Urothelium cell line (cell line): ENCODE measurements at regions not wholly inside any gene's neighbourhood (a gene's known extent, or its start where the extent isn't known, plus 50 kb on each side); places are given as distances from the start of the nearest gene placed in this dataset.

ENCODE experiments used
- DNase-seq: peaks from one replicate; pipeline ENCODE4 v3.0.0; 2011; ENCODE audit warnings: low spot score, mixed read lengths
- FAIRE-seq: peaks from 2 replicates; lab custom pipeline; 2011; peaks lifted over from hg19 to GRCh38; lab: Jason Lieb, UNC

DNA sequence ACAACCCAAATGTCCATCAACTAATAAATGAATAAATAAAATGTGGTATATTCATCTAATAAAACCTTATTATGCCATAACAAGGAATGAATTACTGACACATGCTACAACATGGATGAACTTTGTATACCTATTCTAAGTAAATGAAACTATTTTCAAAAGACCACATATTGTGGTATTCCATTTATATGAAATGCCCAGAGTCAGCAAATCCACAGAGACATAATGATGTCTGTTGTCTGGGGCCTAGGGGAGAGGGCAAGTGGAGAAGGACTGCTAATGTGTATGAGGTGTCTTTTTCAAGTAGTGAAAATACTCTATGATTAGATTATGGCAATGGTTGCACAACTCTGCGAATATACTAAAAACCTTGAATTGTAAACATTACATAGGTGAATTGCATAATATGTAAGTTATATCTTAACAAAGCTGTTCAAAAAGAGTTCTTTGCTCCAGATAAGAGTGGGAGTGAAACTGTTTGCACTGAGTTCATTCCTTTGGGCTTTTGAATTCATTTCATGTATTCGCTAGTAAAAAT, 464.2 kb downstream of the NUF2 start:
- DNase-seq: no peak
- FAIRE-seq: no peak

DNA sequence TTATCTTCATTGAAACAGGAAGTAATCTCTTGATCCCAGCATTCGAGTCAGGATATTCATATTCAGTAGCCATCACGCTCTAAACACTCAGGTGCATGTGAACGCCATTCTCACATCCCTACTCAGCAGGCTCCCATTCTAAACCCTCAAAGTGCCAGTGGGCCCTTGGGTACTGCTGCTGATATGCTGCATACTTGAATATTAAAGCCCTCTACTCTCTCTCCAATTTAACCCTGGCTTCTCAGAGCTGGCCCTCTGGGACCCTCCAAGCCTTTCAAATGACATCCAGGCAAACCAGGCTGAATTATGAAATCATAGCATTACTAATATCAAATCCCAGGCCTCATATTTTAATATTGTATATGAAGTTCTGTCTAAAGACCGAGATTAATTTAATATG, 468.2 kb downstream of the NUF2 start:
- FAIRE-seq: no peak
- no peak for DNase-seq

DNA sequence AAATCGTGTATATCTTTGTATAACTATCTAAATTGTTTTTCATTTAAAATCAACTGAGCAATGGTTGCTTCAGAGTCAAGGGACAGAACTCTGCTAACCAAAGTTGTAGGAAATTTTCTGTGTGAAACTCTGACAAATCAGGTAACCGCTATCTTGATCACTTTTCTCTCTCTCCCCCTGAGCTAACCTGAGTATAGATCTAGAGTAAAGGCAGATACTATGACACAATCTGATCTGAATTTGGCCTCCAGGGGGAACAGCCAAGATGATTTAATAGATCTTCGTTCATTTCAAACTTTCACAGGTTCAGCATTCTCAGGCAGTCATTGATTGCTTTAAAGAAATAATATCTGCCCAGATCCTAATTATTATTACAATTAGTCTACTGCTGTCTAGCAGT, 472.8 kb downstream of the NUF2 start:
- DNase-seq (no peak), FAIRE-seq (no peak)

DNA sequence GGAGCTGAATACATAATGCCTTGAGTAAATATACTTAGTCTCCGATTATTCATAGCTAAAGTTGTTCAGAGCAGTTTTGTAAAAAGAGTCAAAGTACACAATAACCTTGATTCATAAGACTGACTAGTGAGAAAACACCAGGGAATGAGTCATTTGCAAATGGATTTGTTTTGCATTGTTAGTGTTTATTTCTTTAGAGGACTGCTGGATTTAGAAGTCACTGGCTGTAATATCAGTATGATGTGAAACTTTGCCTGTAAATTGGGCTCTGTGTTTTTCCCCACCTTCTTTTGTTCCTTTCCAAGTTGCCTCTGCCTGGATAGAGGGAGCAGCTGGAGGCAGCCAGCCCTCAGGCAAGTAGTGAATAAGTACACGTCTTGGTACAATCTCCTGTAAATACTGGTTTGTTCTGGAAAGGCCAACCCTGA, 474.7 kb downstream of the NUF2 start:
- FAIRE-seq (no peak), DNase-seq (no peak)

DNA sequence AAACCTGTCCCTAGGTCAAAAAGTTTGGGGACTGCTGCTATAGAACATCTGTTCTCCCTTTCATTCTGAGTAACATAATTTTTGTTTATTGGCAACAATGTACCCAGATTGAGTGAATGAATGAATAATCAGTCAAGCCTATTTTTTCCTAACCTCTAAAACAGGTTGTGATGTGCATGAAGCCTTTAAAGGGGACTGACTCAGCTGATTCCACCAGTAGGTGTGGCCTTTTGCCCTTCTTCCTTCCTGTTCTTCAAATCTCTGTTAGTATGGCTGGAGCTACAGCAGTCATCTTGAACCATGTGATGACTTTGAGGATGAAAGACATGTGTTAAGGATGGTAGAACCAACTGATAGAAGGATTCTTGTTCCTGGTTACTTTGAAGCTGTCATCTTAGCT, 476.1 kb downstream of the NUF2 start:
- DNase-seq: no peak
- no peak for FAIRE-seq

DNA sequence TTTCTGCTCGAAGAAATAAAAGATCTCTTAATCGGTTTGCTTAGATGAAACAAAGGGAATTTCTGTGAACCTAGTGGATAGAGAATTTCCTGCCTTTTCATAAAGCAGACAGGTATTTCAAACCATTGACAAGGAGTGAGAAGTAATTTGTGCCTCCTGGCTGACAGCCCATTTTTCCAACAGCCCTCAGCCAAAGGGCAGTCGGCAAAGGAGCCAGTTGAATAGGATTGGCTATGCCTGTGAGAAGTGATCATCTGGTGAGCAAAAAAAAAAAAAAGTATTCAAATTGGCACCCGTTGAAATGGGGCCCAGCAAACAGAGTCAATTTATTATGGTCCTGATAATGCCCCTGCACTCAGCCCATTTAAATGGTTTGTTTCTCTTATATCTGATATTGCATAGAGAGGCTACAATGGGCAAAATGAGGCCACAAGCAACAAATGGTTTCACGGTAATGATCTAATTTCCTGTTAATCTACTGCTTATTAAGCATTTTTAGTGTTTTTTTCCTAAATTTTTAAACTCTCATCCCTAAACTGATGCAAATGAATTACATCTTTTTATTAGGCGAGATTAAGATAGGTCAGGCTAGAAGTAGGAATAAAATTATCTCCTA, 477.5 kb downstream of the NUF2 start:
- FAIRE-seq: no peak

DNA sequence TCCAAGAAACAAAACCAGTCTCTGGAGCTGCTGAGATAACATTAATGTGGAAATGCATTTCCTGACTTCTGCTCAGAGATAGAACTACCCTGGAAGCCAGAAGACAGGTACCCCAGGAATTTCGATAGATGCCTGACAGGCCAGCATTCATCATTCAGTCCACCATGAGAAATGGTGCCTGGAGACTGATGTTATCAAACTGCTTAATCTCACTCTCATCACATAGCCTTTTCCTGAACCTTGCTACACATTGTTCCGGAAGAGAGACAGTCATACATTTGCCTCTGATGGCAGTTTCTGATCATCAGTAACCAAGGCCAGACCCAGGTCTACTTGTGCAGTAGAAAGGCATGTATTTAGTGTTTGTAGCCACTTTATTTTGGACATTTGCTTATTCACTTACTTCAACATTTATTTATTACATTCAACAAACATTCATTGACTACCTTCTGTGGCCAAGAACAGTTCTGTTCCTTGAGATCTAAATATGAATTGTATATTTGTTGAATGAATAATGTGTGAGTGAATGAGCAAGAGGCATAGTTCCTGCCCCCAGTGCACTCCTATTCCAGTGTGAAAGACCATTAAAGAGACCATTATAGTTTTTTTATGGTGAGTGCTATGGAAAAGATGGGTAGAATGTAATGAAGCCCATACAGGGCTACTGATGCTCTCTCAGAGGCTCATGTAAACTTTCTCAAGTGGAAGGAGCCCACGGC, 485.7 kb downstream of the NUF2 start:
- FAIRE-seq: no peak
- DNase-seq: no peak

More for the DNA sequence above, 477.5 kb downstream of the NUF2 start:
- DNase-seq: no peak

DNA sequence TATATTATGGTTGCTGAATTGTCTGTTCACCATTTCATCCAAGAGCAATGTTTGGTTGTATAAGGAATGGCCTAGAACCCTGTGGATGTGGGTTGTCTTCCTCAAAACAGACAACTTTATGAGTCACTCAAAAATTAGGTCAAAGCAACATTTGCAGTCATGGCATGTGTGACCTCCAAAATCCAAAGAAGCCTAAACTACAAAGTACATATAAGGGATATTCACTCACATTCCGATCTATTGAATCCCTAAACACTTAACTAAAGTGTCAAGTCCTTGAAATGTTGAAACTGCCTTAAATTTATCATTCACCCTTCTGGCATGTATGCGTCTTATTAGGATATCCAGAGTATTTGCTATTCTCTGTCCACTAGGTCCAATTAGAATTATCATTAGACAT, 491.5 kb downstream of the NUF2 start:
- no peak for DNase-seq
- FAIRE-seq: no peak

DNA sequence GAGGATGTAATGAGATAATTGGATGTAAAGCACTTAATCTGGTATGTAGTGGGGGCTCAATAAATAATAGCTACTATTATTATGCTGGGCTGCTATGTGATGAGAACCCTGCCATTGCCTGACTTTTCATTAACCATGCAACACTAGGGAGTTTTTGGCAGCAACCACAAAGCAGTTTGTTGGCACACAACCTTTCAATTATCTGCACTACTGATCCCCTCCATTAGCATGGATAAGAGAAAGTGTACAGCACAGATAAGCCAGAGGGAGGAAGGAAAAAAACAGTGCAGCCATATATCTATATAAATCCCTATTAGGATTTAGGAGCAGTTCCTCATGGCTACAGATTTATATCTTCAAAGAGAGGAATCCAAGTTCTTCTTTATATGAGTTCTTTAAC, 498.5 kb downstream of the NUF2 start:
- FAIRE-seq (no peak), DNase-seq (no peak)

DNA sequence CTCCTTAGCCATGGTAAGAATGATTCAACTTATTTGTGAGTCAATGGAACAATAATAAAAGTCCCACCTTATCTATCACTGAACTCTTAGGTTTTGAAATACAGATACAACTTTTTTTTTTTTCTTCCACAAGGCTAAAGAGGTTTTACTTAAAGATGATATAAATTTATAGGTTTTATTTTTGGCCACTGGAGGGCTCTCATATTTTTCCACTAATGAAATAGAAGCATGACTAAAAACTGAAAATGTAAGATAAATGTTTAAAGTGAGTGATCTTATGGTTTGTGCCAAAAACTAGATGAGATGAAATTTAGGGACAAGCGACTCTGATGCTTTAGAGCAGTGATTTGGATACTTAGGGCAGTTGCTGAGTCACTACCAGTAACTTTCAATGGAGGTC, 499.0 kb downstream of the NUF2 start:
- FAIRE-seq (no peak), DNase-seq (no peak)

DNA sequence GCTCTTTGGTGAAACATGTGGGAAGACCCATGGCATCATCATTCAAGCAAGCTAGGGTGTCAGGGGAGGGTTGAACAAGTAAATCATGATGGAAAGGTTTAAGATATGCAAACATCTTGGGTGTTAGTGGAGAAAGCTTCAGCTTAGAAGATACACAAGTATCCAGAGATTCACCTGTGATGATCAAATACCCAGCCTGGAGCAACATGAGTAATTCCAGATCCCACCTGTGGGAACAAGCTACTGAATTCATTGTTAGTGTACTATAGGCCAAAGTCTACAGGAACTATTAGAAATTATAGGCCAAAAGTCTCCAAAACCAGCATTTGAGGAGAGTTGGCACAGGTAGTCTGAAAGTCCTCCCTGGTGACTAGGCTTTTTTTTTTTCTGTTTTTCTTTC, 499.9 kb downstream of the NUF2 start:
- no peak for DNase-seq
- FAIRE-seq: no peak

DNA sequence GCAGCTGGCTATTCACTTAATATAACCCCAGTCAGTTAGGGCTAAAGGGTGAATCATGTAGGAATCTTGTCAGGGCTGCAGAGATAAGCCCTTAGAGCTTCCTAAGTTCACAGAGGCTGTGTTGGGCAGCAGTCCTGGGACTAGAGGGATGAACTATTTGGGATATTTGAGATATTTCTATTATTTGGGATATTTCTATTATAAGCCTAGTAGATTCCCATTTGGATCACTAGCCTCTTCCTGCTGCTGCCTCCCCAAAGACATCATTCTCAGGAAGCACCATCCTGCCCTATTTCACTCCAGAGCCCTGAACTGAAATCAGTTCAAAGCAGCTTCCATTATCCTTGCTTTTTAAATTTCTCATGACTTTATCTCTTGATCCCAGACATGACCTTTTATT, 501.3 kb downstream of the NUF2 start:
- DNase-seq (no peak), FAIRE-seq (no peak)

DNA sequence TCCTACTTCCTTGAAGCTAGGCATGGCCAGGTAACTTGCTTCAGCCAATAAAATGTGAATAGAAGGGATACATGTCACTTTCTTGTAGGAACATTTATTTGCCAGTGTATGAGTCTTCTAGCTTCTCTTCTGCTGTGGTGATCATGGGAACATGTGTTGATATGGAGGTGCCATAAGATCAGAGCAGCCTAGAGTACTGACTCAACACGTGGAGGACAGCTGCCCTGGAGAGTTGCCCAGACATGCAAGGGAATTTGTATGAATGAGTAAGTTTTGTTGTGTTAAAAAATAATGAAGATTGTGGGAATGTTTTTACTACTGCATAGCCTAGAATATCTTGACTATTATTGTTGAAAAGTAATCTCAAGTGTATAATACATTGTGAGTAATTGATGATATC, 502.3 kb downstream of the NUF2 start:
- peak; percentile 4 for DNase-seq

DNA sequence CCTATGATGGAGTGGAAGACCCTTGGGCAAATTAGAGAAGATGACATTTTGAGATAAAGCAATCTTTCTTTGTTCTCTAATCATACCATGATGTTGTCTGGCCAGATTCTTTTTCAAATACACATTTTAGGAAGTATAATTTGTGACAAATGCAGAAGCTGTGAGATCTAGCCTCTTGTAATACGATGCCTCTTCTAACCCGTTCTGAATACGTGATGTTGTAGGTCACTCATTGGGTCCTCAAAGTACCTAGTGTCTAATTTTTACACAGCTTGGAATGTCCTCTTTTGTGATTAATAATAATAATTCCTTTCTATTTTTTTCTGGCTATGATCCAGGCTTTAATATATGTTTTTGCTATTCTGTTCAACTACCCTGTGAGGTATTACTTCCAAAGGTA, 502.7 kb downstream of the NUF2 start:
- DNase-seq (no peak), FAIRE-seq (no peak)

More for the DNA sequence above, 502.3 kb downstream of the NUF2 start:
- no peak for FAIRE-seq

DNA sequence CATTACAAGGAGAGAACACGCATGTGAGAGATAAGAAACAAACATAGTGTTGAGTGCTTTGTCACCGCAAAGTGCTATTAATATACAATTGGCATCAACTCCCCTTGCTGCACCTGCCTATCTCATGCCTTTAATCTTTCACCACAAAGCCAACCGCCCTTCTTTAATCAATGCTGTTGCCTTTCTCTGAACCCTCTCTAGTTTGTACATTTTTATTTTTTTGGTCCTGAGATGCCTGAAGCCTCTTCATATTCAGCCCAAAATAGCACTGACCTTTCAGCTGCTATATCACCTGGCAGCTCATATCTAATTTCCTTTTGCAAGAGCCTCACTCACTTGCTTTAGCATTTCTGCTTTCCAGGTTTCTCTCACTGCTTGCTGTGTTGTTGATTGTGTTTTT, 504.7 kb downstream of the NUF2 start:
- no peak for DNase-seq
- no peak for FAIRE-seq

DNA sequence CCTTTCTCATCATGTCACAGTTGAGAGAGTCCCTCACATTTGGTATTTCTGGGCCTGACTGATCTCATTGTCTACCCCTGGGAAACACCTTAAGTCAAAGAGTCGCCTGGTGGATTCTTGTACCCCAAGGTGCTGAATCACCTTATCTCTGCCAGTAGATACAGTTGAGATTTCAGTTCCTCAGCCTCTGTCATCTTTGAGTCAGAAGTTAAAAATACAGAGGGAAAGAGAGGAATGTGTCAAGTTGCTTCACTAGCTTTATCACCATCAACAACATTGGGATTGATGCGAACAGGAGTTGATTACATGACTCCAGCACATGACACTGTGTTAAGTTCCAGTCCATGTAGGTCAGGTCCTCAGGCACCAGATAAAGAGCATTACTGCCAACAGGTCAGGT, 513.0 kb downstream of the NUF2 start:
- FAIRE-seq: no peak
- DNase-seq: no peak

DNA sequence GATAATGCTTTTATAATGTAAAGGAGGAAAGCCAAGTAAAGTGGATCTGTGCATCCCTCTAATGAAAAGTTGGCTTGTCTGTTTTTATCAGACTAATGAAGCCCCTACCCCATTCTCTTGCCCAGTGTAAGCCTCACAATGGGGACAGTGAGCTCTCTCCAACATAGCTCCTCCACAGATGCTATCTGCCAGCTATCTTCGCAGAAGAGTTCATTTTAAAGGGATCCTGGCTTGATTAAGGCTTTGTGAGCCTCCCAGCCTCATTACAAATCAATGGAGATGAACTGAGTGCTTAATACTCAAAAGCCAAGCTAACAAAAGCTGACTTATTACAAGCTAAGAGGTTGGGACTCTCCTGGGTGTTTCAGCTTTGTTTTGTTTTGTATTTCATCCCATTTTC, 514.7 kb downstream of the NUF2 start:
- DNase-seq (no peak), FAIRE-seq (no peak)

DNA sequence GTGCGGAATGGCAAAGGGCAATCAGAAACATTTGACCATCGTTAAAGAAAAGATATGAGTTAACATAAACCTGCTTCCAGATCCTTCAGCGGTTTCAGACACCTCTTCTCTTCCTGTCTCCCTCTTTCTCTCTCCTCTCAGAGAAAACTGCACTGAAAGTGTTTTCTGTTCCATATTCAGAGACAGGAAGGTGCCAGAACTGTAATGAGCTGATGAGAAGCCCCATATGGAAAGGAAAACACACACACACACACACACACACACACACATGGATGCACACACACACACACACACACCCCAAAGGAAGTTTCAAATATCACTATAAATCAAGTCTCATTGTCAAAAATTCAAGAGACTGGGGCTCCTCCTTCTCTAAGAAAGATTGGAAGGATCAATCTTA, 515.5 kb downstream of the NUF2 start:
- DNase-seq: no peak
- FAIRE-seq: no peak

DNA sequence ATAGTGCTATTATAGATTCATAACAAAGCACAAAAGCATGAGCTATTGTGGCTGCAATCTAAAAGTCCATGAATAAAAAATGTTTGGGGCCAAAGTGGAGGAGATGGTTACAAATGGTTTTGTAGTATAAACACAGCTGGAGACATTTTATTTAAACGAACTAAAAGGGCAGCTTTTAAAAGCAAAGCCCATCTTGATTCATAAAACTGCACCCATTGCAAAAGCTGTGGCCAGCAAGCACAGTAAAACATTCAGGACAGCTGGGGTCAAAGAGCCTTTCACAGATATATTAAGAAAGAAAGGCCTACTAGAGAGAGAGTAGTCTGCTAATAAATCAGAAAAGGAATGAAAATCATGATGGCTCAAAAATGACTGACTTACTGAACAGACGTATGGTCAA, 520.8 kb downstream of the NUF2 start:
- no peak for DNase-seq
- FAIRE-seq: no peak

DNA sequence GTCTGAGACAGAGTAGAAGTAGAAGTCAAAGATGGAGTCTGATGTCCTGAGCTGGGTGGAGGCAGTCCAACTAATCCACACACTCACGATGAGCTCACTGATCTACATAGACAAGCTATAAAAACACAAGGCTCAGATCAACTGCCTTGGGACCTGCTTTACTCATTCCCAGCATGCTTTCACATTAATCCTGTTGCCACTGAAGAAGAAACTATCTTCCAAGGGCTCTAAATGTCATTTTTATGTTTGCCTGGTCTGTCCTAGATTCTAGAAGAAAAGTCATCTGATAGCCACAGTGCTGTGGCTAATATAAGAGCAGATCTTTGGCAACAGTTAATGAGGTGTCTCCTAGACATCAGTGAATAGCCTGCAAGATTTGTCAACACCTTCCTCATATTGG, 522.7 kb downstream of the NUF2 start:
- no peak for FAIRE-seq
- no peak for DNase-seq

DNA sequence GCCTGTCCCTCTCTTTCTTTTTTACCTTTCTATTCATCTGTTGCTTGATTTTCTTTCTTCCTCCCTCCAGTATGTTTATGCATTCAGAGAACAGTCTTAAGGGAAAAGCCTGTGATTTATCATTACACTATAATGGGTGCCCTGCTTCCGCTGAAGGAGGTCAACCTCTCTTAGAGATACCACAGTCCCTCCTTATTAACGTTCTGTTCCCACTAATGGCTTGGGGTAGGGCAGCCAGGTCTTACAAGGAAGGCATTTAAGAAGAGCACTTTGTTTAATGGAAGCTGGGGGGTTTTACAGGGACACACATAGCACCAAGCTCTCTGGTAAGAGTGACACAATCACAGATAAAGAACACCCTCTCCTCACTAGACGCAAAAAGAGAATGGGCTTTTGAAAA, 523.5 kb downstream of the NUF2 start:
- FAIRE-seq: no peak
- no peak for DNase-seq

DNA sequence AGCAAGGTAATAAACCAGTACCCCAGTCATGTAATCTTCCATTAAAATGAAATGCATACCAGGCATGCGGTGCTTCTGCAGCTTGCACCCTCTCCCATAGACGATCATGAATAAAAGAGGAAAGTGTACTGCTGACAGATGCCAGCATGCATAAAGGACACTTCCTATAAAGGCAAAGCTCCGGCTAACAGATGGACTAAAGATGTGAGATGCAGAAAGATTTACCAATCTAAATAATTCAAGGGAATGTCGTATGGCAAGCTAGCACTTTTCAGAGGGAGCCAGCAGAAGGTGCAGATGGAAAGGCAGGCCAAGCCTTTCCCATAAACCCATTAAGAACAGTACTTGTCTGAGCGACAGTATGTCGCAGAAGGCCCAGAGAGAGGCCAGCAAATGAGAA, 542.0 kb downstream of the NUF2 start:
- no peak for DNase-seq
- FAIRE-seq: no peak

DNA sequence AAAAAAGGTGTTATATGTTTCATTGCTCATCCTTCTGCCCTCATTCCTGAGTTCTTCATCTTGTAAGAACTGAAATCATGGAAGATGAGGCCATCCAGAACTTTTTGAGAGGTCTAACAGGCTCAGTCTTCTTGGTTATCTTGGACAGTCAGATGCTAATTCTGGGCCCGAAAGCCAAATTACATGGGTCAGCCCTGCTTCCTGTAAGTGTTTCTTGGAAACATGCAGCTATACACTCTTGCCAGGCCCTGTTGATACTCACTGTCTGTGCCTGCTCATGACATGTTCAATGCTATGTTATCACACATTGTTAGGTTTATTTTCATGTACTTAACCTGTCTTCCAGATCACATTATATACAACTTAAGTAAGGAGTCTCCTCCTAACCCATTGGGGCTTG, 542.5 kb downstream of the NUF2 start:
- FAIRE-seq: no peak

More for the DNA sequence above, 542.5 kb downstream of the NUF2 start:
- no peak for DNase-seq
